HG02970 (cell line): ENCODE measurements at regions not wholly inside any gene's neighbourhood (a gene's known extent, or its start where the extent isn't known, plus 50 kb on each side); places are given as distances from the start of the nearest gene placed in this dataset.
"Not testable (repeated sequence)": the region's sequence is repeated elsewhere in the genome, so short reads cannot be mapped to it uniquely, and the experiment has no call there.

Experiments used
- ATAC-seq: cut with Tn5 transposase; IDR thresholded peaks from one replicate; pipeline ENCODE4 v1.9.1; 2021; ENCODE audit warnings: mild to moderate bottlenecking, moderate library complexity, moderate number of reproducible peaks; ENCODE audit not compliant: unreplicated experiment, low FRiP score

DNA sequence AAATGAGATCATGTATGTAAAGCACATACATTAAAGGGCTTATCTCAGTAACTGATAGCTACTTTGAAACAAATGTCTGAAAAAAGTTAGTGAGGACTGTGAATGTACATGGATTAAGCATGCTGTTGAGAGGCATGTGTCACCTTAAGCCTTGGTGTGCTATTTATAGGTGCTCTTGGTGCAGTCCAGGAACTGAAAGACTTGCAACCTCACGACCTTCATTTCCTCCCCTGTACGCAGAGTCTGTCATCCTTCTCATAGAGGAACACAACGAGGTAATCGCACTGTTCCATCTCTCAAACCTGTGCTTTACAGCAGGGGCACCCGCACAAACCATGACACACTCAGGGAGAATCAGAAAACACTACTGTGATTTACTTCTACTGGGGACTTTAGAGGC, 65.6 kb downstream of the UFM1 start:
- peak; percentile 99 for ATAC-seq

DNA sequence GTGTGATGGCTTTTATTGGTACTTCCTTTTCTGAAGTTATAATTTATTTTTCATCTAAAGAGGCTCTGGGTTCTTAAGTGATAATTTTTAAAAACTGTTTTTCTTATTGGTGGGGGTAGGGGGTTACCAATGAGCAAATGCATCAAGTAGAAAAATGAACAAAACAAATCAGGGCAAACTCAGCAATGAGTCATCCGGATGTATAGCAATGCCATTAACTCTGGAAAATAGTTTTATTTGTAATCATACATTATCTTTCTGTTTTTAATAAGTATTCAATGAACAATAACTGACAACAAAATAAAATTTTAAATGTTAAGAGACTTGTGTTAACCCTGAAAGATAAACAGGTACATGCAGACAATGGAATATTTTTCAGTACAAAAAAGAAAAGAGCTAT, 67.6 kb downstream of the UFM1 start:
- ATAC-seq = no peak

DNA sequence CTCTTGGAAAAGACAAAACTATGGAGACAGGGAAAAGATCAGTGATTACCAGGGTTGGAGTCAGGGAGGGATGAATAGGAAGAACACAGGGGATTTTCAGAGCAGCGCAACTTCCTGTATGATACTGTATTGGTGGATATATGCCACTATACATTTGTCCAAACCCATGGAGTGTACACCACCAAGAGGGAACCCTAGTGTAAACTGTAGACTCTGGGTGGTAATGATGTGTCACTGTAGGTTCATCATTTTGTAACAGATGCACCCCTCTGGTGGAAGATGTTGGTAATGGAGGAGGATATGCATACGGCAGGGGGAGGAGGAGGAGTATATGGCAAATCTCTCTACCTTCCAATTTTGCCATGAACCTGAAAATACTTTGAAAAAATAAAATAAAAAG, 68.1 kb downstream of the UFM1 start:
- ATAC-seq = no peak

DNA sequence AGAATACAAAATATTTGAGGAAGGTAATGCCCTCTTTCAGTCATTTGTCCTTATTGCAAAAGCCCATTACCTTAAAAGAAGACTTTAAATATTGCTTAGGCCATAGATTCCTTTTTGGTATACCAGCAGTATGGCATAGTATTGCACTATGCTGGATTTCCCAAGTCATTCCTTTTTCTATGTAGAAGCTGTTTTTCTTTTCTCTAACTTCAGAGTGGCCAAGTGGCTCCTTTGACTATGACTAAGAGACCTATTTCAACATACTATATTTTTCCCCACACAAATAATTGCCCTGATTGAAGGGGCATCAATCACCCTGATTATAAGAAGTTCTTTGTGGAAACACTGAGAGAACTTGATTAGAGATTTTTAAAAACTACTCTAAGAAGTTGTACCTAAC, 68.6 kb downstream of the UFM1 start:
- no peak for ATAC-seq

DNA sequence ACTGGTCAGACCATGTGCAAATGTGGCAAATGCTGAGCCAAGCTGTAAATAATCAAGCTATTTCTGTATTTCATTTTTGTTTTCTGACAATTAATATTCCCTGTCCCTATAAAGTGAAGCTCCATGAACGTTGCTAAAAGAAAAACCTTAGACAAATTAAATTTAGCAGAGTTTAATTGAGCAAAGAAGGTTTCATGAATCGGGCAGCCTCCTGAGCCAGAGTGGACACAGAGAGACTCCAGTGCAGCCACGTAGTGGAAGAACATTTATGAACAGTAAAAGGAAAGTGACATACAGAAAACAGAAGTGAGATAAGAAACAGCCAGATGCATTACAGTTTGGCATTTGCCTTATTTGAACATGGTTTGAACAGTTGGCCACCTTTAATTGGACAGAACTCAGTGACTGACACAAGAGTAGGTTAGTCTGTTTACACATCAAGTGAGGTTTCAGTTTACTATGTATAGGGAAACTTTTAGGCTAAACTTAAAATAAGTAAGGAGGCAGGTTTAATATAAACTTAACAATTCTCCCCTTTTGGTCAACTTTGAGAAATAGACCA, 69.7 kb downstream of the UFM1 start:
- no peak for ATAC-seq

DNA sequence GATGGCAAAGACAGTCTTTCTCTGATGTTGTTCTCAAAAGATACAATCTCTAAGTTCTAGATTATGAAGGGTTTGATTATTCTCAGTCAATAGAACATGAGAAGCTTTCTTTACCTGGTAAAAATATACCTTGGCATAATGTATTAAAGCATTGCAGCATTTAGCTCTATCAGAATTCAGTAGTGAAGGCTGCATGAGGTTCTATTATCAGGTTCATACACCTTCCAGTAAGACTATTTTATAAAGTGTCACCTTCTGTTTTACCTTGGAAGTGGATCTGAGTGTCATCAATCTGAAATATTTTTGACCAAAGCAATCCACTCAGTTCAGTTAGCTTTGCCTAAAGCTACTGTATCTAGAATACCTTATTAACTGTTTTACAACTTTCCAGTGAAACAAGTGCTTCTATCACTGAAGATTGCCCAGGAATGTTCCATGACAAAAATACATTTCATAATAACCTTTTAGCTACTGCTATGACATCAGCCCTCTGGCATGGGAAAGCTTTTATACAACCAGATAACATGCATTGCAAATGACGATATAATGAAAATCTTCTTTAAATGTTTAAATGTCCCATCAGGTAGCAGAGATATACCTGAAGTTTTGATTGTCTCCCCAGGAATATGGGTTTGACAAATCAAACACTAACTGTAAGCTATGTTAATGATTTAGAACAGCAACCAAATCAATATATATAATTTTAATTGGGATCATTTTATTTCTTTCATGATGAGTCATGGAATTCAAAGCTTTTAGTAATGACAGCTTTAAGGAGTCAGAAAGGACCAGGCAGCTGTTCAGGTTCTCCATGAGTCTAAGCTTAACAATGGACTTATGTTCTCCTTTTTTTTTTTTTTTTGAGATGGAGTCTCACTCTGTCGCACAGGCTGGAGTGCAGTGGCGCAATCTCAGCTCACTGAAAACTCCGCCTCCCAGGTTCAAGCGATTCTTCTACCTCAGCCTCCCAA, 72.2 kb downstream of the UFM1 start:
- ATAC-seq = no peak

DNA sequence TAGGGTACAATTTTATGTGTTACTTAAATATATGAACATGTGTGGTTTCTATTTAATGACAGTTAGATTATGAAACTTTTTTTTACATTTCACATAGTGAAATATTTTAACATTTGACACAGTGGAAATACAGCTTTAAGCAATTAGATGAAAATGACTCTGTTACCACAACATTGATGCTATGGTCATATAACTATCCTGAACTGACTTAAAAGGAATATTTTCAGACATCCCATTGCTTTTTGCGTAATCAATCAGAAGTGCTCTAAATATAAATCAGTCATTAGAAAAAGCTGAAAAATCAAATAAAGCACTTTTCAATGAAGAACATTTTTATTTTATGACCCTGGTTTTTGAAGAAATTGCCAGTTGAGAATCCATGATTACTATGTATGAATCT, 80.3 kb downstream of the UFM1 start:
- ATAC-seq = no peak

DNA sequence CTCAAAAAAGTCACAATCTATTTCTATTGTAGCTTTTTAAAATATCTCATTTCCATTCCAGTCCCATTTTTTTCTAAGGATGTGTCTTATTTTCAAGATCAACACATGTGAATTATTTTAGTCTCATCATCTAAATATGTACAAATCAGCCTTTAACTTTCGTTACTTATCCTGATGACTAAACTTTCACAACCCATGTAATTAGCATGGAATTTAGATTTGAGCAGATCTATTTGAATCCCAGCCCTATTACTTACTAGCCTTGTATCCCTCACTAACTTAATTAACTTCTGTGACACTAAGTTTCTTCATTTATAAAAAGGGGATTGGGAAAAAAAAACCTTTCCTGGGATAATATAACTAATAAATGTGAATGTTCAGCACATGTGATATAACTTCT, 81.1 kb downstream of the UFM1 start:
- ATAC-seq = no peak

DNA sequence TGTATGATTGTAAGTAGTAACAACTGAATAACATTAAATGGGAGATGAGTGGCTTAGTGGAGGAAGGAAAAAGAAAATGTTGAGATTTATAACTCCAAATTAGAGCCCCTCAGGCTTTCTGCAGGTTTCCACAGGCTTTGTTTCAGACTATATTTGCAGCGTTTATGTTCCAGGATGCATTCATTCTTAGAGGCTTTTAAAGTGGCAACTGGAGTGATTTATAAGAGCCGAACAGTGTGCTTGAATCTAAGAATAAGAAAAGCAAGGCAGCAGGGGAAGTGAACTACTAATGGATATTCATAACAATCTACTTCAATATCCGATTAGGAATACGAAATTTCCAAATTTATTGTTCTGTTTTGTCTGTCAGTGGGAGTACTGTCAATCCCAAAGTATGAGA, 91.0 kb downstream of the UFM1 start:
- no peak for ATAC-seq

DNA sequence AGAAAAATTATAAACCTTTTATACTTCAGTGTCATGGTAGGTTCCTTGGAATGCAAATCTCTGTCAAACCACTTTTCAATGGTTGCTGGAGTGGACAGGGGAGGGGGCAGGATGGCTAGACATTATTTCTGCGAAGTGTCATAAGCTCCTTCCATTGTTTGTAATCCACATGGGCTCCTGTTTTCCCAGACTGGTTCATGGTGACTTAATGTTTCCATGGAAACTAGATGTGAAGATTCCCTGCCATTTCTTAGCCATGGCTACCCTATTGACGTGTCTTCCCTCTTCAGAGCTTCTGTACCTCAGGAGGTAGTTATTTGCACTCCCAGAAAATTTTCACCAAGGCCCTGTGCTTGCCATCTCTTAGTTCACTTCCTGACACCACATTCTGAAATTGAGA, 95.3 kb downstream of the UFM1 start:
- no peak for ATAC-seq

DNA sequence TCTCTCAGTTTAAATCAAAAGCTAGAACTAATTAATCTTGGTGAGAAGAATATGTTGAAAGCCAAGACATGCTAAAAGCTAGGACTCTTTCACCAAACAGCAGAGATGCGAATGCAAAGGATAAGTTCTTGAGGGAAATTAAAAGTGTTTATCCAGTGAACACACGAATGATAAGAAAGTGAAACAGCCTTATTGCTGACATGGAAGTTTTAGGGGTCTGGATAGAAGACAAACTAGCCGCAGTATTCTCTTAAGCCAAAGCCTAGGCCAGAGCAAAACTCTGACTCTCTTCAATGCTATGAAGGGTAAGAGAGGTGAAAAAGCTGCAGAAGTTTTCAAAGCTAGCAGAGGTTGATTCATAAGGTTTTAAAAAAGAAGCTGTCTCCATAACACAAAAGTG, 103.0 kb downstream of the UFM1 start:
- ATAC-seq = no peak

DNA sequence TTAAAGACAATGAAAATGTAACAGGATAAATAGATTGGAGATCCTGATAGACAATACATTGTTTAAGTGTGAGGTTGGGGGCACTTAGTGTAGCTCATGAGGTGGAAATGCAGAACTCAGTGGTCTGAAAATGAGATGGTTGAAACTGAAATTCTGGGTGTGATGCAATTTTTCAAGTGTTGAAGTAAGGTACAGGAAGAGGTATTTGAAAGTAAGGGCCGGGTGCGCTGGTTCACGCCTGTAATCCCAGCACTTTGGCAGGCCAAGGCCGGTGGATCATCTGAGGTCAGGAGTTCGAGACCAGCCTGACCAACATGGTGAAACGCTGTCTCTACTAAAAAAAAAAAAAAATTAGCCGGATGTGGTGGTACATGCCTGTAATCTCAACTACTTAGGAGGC, 113.0 kb downstream of the UFM1 start:
- no peak for ATAC-seq

DNA sequence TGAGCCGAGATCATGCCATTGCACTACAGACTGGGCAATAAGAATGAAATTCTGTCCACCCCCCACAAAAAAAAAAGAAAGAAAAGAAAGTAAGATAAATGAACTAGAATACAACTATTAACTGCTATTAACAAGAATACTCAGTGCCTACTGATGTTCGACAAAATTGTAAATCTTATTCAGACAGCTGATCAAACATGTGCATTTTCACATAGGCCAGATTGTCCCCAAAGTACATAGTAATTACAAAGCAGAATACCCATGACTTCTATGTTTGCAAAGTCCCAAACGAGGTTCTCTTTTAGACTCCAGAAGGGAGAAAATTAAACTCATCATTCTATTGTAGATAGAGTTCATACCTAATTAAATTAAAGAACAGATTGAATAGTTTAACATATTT, 113.4 kb downstream of the UFM1 start:
- ATAC-seq = no peak

DNA sequence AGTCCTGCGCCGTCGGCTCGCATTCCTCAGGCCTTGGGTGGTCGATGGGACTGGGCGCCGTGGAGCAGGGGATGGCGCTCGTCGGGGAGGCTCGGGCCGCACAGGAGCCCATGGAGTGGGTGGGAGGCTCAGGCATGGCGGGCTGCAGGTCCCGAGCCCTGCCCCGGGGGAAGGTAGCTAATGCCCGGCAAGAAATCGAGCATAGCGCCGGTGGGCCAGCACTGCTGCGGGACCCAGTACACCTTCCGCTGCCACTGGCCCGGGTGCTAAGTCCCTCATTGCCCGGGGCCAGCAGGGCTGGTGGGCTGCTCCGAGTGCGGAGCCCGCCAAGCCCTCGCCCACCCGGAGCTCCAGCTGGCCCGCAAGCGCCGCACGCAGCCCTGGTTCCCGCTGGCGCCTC, 122.8 kb downstream of the UFM1 start:
- not testable (repeated sequence) for ATAC-seq

DNA sequence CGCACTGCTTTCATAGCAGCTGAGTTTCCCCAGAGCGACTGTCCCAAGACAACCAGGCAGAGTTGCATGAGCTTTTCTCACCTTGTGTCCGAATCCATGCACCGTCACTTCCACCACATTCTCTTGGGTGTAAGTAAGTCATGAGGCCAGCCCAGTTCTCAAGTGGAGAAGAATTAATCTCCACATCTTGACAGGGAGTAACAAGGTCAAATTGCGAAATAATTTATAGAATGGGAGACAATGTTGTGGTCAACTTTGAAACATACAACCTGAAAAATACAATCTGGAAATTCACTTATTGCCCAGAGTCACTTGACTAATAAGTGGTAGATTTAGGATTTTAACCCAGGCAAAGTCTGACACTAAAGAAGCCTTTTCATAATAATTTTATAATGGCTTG, 123.7 kb downstream of the UFM1 start:
- no peak for ATAC-seq

DNA sequence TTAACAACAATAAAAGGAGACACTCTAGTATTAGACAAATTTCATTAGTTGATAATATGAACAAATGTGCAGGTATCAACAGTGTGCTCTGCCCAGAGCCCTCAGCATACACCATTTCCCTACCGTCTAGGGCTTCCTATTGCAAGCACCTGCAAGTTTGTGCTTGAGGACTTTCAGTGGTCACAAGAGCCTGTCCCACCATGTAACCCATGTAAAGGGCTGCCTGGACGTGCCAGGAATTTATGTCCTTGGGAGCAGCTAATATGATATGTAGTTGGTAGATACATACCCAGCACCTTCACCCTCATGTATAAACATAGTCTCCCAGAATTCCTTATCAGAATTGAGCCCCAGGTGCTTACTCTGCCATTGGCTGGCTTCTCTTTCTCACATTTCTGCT, 128.0 kb downstream of the UFM1 start:
- no peak for ATAC-seq

DNA sequence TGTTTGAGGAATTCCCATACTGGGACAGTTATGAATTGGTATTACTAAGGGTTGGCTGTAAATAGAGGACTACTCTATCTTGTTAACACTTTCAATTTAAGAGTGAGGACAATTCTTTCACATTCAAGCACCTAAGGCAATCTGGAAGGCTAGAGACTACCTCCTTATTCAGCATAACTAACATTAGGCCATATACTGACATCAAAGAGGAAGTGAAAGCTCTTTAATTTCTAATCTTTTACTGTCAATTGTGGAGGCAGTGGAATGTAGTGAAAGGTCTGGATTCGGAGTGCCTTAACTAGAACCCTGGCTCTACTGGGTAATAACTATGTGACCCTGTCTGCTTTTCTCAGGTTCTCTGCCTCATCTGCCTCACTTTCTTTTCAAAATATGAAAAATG, 134.0 kb downstream of the UFM1 start:
- no peak for ATAC-seq

DNA sequence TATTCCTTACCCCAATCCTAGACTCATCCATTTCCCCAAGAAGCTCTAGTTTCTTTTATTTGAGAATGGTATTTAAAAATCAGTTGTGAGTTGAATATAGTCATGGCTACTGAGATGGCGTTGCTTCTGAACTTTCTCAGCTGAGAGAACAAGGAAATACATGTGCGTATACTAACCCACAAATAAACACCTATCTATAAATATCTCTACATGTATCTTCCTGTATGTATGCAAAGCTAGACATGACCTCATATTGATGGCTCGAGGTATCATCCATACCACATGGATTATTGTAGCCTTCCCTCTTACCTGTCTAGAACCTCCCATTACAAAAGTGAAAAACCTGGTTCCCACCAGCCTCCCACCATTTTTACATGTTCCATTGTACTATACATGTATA, 141.0 kb downstream of the UFM1 start:
- no peak for ATAC-seq

DNA sequence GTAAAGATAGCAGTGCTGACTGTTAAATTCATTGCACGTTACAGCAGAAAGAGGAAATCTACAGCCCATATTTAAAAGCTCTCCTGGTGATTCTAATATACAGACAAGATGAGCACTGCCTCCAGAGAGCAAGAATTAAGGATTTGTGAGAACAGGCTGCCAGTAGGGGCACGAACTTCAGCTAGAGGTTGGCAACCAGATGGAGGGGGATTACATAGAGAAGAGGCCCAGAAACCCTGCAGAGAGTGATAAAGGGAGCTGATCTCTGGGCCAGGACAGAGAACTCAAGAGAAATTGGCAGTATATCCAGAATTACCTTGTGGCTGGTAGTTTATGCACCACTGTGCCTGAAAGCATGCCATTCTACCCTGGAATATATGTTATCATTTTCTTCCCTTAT, 144.8 kb downstream of the UFM1 start:
- ATAC-seq = no peak

DNA sequence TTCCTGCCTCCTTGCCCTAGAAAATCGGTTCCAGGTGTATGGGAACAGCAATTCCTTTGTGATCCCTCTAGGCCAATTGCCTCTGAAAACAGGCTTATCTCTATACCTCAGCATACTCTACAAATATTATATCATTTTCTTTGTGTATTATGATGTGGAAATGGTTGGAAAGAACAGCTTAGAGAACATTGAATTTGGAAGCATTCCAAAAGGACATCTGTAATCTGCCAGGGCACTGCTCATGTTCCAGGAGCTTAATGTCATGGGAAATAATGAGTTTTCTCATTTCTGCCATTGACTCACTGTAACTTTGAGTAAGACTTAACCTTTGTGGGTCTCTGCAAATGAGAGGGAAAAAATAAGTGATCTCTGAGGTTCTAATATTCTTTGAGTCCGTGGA, 147.3 kb downstream of the UFM1 start:
- ATAC-seq = no peak

DNA sequence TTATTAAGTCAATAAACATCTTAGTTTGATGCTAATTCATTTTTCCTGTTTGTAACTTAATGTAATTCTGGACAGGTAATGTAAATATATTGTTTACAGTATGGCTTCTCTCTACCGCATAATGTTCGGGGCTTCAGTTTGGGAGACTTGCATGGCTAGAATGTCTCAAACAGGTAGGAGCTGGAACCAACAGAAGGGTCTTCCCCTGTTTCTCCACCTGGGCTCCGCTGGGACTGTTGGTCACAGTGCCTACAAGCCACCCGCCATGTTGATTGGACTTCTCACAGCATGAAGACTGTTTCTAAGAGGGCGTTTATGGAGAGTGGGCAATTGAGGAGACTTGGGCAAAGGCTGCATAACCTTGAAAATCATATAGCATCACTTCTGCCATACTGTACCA, 148.6 kb downstream of the UFM1 start:
- ATAC-seq = no peak

DNA sequence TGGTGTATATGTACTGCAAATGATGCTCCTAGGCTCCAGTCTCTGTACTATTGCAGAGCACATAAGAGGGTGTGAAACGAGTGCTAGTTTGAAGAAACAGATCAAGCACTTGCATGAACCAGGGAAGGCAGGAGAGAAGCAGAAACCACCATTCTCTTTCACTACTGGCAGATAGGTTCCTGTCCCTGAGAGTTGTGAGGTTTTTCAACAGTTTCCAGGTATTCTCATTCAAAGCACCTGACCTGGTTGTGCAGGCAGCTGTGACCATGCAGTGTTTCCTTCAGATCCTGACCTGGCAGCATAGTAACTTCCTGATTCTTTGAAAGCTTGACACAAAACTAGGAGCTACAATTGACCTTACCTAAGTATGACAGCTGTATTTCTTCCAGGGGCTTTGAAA, 164.9 kb downstream of the UFM1 start:
- ATAC-seq = no peak
